ENCODE measurements at regions not wholly inside any gene's neighbourhood (a gene's known extent, or its start where the extent isn't known, plus 50 kb on each side); places are given as distances from the start of the nearest gene placed in this dataset.
"Not testable (repeated sequence)": the region's sequence is repeated elsewhere in the genome, so short reads cannot be mapped to it uniquely, and the experiment has no call there.

DNA sequence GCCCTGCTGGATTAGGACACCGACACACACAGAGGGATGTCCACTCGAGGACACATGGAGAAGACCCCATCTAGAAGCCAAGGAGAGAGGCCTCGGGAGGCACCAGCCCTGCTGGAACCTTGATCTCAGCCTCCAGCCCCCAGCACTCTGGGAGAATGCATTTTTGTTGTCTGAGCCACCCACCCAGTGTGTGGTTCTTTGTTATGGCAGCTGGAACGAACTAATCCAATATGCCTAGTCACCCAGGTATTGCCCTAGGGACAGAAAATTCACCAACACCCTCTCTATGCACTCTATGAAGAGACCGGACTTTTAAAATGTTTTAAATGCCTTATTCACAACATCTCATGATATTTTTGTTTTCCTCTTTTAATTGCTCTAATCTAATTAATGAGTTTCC lies 117.4 kb downstream of the CRYAA start:
- no peak for DNase-seq

- DNase-seq = no peak
These were observed 115.9 kb downstream of the CRYAA start for GRCh38 chr21:43284700-43285099.

DNA sequence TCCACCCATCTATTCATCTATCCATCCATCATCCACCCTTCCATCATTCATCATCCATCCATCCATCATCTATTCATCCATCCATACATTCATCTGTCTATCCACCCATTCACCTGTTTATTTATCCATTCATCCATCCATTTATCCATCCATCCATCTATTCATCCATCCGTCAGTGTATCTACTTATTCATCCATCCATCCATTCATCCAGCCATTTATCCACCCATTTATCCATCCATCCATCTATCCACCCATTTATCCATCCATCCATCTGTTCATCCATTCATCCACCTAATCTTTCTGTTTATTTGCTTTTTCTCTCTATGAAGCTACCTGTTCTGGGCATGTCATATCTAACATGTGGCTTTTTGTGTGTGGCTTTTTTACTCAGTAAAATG lies 115.4 kb downstream of the CRYAA start:
- no peak for DNase-seq

DNA sequence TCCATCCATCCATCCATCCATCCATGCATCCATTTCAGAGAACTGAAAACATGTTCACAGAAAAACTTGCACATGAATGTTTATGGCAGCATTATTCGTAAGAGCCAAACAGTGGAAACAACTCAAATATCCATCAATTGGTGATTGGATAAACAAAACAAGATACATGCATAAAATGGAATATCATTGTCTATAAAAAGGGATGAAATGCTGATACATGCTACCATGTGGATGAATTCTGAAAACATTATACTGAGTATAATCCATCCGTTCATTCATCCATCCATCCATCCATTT lies 115.1 kb downstream of the CRYAA start:
- DNase-seq = not testable (repeated sequence)

DNA sequence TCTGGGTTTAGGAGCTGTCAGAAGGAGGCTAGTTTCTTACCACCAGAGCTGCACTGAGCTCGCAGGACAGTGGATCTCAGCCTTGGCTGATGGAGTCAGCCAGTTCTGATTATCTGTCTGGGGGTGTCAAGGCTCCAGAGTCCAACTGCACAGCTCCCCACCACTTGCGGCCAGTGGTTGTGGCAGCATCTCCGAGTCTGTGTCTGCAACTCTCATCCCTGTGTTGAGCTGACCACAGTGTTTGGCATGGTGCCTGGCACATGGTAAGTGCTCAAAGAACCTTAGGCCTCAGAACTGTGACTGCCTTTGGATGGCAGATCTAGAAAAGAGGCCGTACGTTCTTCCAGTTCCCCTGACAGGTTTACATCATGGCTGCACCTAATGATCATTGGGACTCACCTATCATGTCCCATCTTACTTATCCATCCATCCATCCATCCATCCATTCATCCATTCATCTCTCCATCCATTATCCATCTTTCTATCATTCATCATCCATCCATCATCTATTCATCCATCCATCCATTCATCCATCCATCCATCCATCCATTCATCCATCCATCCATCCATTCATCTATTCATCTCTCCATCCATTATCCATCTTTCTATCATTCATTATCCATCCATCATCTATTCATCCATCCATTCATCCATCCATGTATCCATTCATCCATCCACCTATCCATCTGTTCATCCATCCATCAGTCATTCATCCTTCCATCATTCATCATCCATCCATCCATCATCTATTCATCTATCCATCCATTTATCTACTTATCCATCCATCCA lies 114.5 kb downstream of the CRYAA start:
- DNase-seq = no peak

DNA sequence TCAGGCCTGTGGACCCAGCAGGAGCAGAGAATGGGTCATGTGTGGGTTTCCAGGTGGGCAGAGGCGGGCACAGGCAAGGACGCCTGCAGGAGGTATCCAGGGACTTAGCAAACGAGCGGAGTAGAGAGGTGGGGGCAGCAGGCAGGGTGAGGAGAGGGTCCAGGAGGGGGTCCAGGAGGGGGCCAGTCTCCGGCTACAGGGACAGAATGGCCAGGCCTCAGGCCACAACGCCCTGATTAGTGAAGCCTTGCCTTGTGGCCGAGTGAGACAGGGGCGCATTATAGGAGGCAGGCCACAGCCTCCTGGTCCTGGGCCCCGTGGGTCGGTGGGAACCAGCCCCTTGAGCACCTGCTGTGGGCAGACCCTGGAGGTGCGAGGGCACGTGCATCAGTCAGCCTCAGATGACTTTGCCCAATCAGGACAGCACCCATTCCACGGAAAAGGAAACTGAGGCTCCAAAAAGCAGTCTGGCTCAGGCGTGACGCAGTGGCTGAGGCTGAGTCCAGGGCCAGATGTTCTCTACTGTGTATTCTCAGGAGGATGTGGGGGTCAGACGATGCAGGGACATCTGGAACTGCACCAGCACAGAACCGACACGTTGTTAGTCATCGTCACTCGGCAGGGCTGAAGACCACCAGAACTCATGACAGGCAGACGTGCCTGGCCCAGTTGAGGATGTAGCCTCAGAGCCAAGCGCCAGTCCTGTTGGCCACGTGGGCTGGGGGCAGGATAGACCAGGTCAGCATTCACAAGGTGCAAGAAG lies 113.7 kb downstream of the CRYAA start:
- DNase-seq = no peak

- no peak for DNase-seq
These were observed 113.0 kb downstream of the CRYAA start for GRCh38 chr21:43281661-43282357.

GRCh38 chr21:43280949-43281633 lies 112.3 kb downstream of the CRYAA start:
- no peak for DNase-seq

GRCh38 chr21:43279578-43279894 lies 110.7 kb downstream of the CRYAA start:
- no peak for DNase-seq

DNA sequence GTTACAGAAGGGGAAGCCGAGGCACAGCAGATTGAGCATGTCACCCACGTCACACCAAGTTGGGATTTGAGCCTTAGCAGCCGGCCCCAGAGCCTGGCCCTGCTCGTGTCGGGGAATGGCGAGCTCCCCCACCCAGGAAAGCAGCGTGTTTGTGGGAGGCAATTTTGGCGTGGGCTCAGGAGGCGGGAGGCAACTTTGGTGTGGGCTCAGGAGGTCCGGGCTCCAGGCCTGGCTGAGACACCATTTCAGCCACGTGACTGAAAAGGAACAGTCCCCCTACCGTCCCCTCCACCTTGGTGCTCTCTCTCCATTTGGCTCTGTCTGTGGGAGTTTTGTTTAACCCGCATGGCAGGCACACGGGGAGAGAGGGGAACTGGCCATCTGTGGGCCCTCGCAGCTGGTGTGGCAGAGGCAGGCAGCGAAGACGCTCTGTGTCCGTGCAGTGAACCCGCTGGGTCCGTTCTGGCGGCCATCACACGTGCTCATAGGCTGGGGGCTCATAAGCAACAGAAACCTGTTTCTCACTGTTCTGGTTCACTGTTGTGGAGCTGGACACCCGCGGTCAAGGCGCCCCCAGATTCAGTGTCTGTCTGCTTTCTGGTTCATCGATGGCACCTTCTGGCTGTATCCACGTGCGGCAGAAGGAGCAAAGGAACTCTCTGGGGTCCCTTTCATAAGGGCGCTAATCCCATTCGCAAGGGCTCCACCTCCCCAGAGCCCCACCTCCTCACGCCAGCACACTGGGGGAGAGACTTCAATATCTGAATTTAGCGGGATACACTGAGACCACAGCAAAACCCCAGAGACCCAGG lies 110.2 kb downstream of the CRYAA start:
- no peak for DNase-seq

DNA sequence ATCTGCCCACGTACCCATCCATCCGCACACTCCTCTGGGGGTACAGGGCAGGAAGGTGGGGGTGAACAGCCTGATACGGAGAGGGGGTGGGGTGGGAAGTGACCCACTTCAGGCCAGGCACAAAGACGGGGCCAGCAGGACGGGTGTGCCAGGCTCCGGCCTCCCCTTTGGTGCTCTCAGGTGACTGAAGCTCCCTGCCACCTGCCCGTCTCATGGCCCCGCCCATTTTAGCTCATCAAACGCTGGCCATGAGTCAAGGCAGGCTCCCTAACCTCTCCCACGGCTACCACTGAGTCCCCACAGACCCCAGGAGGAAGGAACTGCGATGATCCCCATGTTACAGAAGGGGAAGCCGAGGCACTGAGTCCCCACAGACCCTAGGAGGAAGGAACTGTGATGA lies 109.6 kb downstream of the CRYAA start:
- no peak for DNase-seq

GRCh38 chr21:43277481-43278351 lies 108.9 kb downstream of the CRYAA start:
- no peak for DNase-seq

- no peak for DNase-seq
These were observed 108.0 kb downstream of the CRYAA start for GRCh38 chr21:43276811-43277210.

- no peak for DNase-seq
These were observed 106.8 kb downstream of the CRYAA start for GRCh38 chr21:43275421-43276211.

DNA sequence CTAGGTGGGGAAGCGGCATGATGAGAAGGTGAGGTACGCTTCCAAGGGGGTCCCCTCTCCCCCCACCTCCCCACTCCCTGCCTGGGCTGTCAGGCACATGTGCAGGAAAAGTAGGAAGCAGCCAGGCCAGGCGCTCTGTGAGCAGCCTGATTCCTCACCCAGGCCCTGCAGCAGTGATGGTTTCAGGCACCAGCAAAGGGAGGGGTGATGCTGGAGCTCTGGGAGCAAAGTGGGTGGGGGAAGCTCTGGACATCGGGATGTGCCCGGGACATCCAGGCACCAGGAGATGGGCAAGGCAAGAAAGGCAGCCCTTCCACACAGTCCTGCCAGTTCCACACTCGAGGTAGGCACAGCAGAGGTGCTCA lies 106.1 kb downstream of the CRYAA start:
- DNase-seq = no peak

DNA sequence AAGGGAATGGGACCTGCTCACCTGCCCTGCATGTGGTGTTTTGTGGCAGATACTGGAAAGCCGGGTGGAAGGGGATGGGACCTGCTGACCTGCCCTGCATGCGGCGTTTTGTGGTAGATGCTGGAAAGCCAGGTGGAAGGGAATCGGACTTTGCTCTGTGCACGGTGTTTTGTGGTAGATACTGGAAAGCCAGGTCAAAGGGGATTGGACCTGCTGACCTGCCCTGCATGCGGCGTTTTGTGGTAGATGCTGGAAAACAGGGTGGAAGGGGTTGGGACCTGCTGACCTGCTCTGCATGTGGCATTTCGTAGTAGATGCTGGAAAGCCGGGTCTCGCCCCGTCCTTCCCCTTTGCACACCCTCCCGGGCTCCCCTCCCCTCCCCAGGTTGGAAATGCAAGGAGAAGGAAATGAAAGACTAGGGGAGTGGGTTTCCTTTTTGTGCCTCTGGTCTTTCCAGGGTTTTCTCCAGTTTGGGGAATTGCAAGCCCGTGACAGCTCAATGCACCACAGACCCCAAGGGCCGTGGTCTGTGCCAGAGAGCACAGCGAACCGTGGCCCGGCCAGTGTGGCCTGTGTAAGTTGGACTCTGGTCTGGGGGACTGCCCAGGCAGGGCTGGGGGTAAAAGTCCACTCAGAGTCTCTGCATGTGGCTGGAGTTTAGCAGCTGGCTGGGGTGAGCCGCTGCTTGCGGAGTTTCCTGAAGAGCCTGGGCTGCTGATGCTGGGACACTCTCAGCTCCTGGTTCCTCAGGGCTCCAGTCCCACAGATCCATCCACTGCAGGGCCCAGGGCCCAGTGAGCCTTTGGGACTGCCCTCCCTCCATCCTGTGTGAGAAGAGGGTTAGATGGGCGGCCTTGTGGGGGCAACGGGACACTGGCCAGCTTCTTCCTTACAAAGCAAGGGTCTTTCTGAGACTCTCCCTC lies 105.5 kb downstream of the CRYAA start:
- no peak for DNase-seq

- DNase-seq = no peak
These were observed 104.9 kb downstream of the CRYAA start for GRCh38 chr21:43273708-43274021.

DNA sequence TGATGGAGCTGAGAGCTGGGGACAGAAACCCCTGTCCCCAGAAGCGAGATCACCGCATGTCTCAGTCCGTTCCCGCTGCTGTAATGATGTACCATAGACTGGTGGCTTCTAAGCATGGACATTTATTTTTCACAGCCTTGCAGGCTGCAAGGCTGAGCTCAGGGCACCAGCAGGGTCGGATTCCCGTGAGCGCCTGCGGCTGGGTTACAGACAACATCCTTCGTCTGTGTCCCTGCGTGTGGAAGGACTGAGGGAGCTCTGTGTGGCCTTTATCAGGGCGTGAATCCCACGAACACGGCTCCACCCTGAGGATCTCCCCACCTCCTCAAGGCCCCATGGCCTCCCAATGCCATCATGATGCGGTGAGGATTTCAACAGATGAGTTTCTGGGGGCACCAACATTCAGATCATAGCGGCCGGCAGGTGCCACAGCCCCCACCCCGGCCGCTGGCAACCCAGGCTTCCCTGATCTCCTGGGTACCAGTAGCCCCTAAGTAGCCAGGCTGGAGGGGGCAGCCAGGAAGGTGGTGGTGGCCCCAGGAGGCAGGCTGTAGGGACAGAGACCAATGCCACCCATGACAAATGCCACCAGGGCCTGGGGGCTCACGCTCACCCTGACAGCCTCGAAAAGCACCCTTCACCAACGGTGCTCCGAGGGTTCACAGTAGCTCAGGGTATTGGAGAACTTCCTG lies 104.4 kb downstream of the CRYAA start:
- DNase-seq = no peak

DNA sequence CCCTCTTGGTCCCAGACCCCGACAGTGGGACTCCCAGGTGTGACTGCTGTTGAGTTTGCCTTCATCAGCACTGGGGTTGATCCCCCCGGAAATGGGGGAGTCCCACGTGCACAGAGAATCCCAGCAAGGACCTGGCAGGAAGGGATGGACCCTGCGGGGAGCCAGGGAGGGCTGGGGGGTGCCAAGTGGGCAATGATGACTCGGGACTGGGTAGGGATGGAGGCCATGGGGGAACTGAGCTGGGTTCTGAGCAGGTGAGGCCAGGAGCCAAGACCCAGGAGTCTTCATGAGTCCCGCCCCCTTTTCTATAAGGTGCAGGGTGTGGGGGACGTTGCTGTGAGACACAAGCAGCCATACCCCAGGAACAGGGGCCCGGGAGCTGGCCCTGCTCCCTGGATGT lies 103.8 kb downstream of the CRYAA start:
- DNase-seq = no peak
